ENCODE measurements at regions not wholly inside any gene's neighbourhood (a gene's known extent, or its start where the extent isn't known, plus 50 kb on each side); places are given as distances from the start of the nearest gene placed in this dataset.

- no peaks in the 10 kb centered on the region for H3K36me3 ChIP-seq (ENCODE audit: control insufficient read depth, insufficient read depth, low read length)
- no peaks in the 10 kb centered on the region for H3K4me1 ChIP-seq (ENCODE audit: control insufficient read depth, insufficient read depth, low read length)
- no peak overlapping the region for H3K4me3 ChIP-seq (ENCODE audit: insufficient read depth, low read depth, low read length)
- WGBS, 2 experiments = no CpG with 5 or more reads among the region's 1 CpG
- H3K9me3 ChIP-seq (ENCODE audit: control insufficient read depth, low read length) = no peaks in the 10 kb centered on the region
- H3K27ac ChIP-seq (ENCODE audit: insufficient read depth, low read depth, low read length, poor library complexity, severe bottlenecking) = no peak overlapping the region
- H3K27me3 ChIP-seq (ENCODE audit: control insufficient read depth, insufficient read depth, low read length, poor library complexity, severe bottlenecking) = no peaks in the 10 kb centered on the region
These were observed 327.3 kb downstream of the SMAD2 start for GRCh38 chr18:47603158-47603557.

- WGBS, 2 experiments = 92 to 93% methylated on average over 11 of the region's 11 CpGs
- Histone ChIP-seq H3K4me1 (ENCODE audit: control insufficient read depth, insufficient read depth, low read length) (no peaks in the 10 kb centered on the region), H3K27me3 (ENCODE audit: control insufficient read depth, insufficient read depth, low read length, poor library complexity, severe bottlenecking) (no peaks in the 10 kb centered on the region), H3K9me3 (ENCODE audit: control insufficient read depth, low read length) (no peaks in the 10 kb centered on the region), H3K4me3 (ENCODE audit: insufficient read depth, low read depth, low read length) (no peak overlapping the region), H3K36me3 (ENCODE audit: control insufficient read depth, insufficient read depth, low read length) (no peaks in the 10 kb centered on the region), H3K27ac (ENCODE audit: insufficient read depth, low read depth, low read length, poor library complexity, severe bottlenecking) (no peak overlapping the region)
These were observed 328.1 kb downstream of the SMAD2 start for GRCh38 chr18:47602273-47602897.

DNA sequence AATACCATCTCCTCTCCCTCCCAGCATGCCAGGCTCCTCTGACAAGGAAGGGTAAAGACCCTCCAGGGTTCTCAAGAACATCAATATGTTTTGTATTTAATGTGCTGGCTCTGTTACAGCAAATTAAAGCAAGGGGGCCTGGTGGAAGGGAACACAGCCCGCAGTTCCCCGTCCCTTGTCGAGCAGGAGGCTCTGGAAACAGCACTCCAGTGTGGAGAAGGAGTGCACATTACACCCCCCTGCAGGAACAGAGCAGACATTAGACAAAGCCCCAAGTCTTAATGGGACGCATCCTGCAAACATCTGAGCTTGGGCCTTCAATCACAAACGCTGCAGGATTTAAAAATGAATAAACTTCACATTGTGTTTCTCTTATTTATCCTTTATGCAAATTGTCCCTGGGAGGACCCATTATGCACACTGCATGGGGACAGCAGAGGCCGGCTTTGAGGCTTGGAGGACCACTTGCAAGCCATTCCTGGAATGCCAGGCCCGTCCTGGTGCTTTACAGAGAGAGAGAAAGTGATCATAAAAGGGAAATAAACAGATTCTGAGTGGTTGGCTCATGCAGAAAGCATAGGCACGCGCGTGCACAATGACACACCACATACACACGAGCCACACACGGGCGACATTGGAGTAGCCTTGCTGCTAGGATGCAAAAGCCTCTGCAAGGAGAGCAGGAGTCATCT, 328.7 kb downstream of the SMAD2 start:
- Histone ChIP-seq H3K27ac (ENCODE audit: insufficient read depth, low read depth, low read length, poor library complexity, severe bottlenecking) (no peak overlapping the region), H3K4me3 (ENCODE audit: insufficient read depth, low read depth, low read length) (no peak overlapping the region), H3K4me1 (ENCODE audit: control insufficient read depth, insufficient read depth, low read length) (no peaks in the 10 kb centered on the region), H3K9me3 (ENCODE audit: control insufficient read depth, low read length) (no peaks in the 10 kb centered on the region), H3K27me3 (ENCODE audit: control insufficient read depth, insufficient read depth, low read length, poor library complexity, severe bottlenecking) (no peaks in the 10 kb centered on the region), H3K36me3 (ENCODE audit: control insufficient read depth, insufficient read depth, low read length) (no peaks in the 10 kb centered on the region)
- WGBS, 2 experiments = 82 to 86% methylated on average over 13 of the region's 13 CpGs

- Histone ChIP-seq H3K27ac (ENCODE audit: insufficient read depth, low read depth, low read length, poor library complexity, severe bottlenecking) (no peak overlapping the region), H3K4me1 (ENCODE audit: control insufficient read depth, insufficient read depth, low read length) (peaks cover 7% of the 10 kb centered on the region), H3K9me3 (ENCODE audit: control insufficient read depth, low read length) (no peaks in the 10 kb centered on the region), H3K27me3 (ENCODE audit: control insufficient read depth, insufficient read depth, low read length, poor library complexity, severe bottlenecking) (no peaks in the 10 kb centered on the region), H3K4me3 (ENCODE audit: insufficient read depth, low read depth, low read length) (no peak overlapping the region), H3K36me3 (ENCODE audit: control insufficient read depth, insufficient read depth, low read length) (no peaks in the 10 kb centered on the region)
- WGBS, 2 experiments = 0 to 4% methylated on average over 2 of the region's 2 CpGs
These were observed 334.5 kb downstream of the SMAD2 start for GRCh38 chr18:47595831-47596501.

- Histone ChIP-seq H3K4me3 (ENCODE audit: insufficient read depth, low read depth, low read length) (no peak overlapping the region), H3K27me3 (ENCODE audit: control insufficient read depth, insufficient read depth, low read length, poor library complexity, severe bottlenecking) (no peaks in the 10 kb centered on the region), H3K9me3 (ENCODE audit: control insufficient read depth, low read length) (no peaks in the 10 kb centered on the region), H3K4me1 (ENCODE audit: control insufficient read depth, insufficient read depth, low read length) (peaks cover 7% of the 10 kb centered on the region), H3K36me3 (ENCODE audit: control insufficient read depth, insufficient read depth, low read length) (no peaks in the 10 kb centered on the region), H3K27ac (ENCODE audit: insufficient read depth, low read depth, low read length, poor library complexity, severe bottlenecking) (no peak overlapping the region)
- 83 to 85% methylated on average over 23 of the region's 23 CpGs for WGBS, 2 experiments
These were observed 335.8 kb downstream of the SMAD2 start for GRCh38 chr18:47594621-47595086.

DNA sequence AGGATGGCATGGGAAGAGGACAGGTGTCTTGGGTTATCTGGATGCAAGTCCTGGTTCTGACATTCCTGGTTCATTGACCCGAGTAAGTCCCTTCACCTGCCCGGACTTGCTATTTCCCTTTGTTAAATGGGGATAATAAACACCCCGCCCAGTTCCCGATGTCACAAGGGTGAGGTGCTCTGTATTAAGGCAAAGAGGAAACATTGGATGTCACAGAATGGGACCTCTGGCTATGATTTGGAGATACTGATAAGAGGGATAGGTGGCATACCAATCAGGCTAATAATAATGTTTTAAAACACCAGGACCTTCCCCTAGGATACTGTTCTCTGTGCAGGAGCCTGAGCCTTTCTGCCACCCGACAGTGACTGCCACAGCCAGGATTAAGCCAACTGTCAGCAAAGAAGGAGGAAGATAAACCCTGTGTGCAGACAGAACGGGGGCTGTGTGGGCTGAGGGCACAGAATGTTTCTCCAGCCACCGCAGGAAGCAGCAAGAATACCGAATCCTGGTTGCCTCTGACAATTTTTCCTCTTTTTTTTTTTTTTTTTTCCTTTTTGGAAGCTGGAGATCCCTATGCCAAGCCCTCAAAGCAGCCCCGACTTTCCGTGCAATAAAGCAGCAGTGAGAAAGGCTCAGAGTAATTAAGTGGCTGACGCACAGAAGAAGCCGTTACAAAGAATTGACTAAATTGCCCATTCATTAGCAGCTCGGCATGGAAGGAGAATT, 336.6 kb downstream of the SMAD2 start:
- WGBS, 2 experiments = 36 to 39% methylated on average over 13 of the region's 13 CpGs
- Histone ChIP-seq H3K4me1 (ENCODE audit: control insufficient read depth, insufficient read depth, low read length) (peaks cover 7% of the 10 kb centered on the region), H3K27me3 (ENCODE audit: control insufficient read depth, insufficient read depth, low read length, poor library complexity, severe bottlenecking) (no peaks in the 10 kb centered on the region), H3K9me3 (ENCODE audit: control insufficient read depth, low read length) (no peaks in the 10 kb centered on the region), H3K4me3 (ENCODE audit: insufficient read depth, low read depth, low read length) (peak overlapping the region; percentile 6), H3K36me3 (ENCODE audit: control insufficient read depth, insufficient read depth, low read length) (no peaks in the 10 kb centered on the region), H3K27ac (ENCODE audit: insufficient read depth, low read depth, low read length, poor library complexity, severe bottlenecking) (peak overlapping the region; percentile 8)

DNA sequence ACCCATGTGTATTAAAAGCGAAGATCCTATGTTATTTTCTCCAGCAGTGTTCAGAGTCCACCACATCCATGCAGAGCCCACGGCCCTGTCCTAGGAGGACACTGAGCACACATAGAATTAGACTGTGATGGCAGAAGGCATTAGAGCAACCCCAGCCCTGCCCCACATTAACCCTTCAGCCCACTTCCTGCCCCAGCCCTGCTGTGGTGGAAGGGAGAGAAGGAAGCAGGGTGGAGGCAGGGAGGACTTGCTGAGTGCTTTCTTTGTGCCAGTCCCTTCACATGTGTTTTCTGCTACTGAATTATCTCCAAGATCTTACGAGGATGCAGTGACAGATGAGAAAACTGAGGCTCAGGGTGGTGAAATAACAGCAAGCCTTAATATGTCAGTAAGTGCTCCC, 339.0 kb downstream of the SMAD2 start:
- Histone ChIP-seq H3K27ac (ENCODE audit: insufficient read depth, low read depth, low read length, poor library complexity, severe bottlenecking) (no peak overlapping the region), H3K4me1 (ENCODE audit: control insufficient read depth, insufficient read depth, low read length) (peaks cover 7% of the 10 kb centered on the region), H3K4me3 (ENCODE audit: insufficient read depth, low read depth, low read length) (no peak overlapping the region), H3K9me3 (ENCODE audit: control insufficient read depth, low read length) (no peaks in the 10 kb centered on the region), H3K27me3 (ENCODE audit: control insufficient read depth, insufficient read depth, low read length, poor library complexity, severe bottlenecking) (no peaks in the 10 kb centered on the region), H3K36me3 (ENCODE audit: control insufficient read depth, insufficient read depth, low read length) (no peaks in the 10 kb centered on the region)
- WGBS, 2 experiments = 87 to 89% methylated on average over 3 of the region's 3 CpGs

DNA sequence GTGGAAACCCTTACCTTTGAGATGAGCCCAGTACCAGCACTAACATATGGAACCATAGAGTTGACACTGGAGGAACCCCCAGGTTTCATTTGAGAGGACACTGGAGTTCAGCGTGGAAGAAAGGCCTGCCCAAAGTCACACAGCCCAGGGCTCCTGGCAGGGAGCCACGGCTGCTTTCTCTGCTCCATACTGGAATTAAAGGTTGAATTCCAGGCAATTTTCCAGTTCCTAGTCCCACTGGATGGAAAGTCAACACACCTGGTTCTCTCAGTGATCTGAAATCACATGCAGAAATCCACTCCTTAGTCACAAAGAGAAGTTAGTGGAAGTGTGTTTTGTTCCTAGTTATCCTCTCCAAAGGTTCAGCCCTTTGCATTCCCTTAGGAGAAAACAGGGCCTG, 336.1 kb upstream of the SKOR2 start:
- no peak overlapping the region for H3K27ac ChIP-seq (ENCODE audit: insufficient read depth, low read depth, low read length, poor library complexity, severe bottlenecking)
- 91 to 95% methylated on average over 2 of the region's 2 CpGs for WGBS, 2 experiments

DNA sequence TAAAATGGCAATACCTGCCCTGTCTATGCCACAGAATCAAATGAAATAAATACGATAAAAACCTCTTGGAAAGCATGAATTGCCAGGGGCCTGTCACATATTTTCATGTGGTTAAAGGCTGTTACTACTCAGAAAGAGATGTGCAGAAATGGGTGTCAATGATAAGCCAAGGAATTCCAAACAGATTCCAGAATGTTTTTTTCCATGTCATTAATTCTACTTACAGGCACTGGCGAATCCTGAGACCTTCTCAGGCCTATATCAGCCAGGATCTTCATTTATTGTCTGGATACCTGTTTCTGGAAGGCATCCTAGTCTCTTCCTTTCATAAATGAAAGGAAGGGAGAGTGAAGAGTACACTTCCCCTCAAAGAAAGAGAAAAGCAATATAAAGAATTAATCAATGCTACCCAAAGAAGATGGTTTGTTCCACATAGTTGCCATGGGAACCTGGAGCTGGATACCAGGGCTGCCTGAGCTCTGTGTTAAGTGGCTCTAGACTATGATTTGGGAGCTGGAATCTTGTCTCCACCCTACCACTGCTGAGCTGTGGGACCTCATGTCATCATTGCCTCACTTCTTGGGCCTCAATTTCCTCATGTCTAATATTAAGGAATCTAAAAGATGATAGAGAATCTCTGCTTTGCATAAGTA, 335.1 kb upstream of the SKOR2 start:
- 89 to 96% methylated on average over 2 of the region's 2 CpGs for WGBS, 2 experiments
- no peaks in the 10 kb centered on the region for H3K27me3 ChIP-seq (ENCODE audit: control insufficient read depth, insufficient read depth, low read length, poor library complexity, severe bottlenecking)
- no peak overlapping the region for H3K27ac ChIP-seq (ENCODE audit: insufficient read depth, low read depth, low read length, poor library complexity, severe bottlenecking)
- no peaks in the 10 kb centered on the region for H3K9me3 ChIP-seq (ENCODE audit: control insufficient read depth, low read length)
- peaks cover 12% of the 10 kb centered on the region for H3K4me1 ChIP-seq (ENCODE audit: control insufficient read depth, insufficient read depth, low read length)
- no peak overlapping the region for H3K4me3 ChIP-seq (ENCODE audit: insufficient read depth, low read depth, low read length)
- H3K36me3 ChIP-seq (ENCODE audit: control insufficient read depth, insufficient read depth, low read length) = no peaks in the 10 kb centered on the region

More for the DNA sequence above, 336.1 kb upstream of the SKOR2 start:
- Histone ChIP-seq H3K27me3 (ENCODE audit: control insufficient read depth, insufficient read depth, low read length, poor library complexity, severe bottlenecking) (no peaks in the 10 kb centered on the region), H3K4me3 (ENCODE audit: insufficient read depth, low read depth, low read length) (no peak overlapping the region), H3K36me3 (ENCODE audit: control insufficient read depth, insufficient read depth, low read length) (no peaks in the 10 kb centered on the region), H3K4me1 (ENCODE audit: control insufficient read depth, insufficient read depth, low read length) (peaks cover 5% of the 10 kb centered on the region), H3K9me3 (ENCODE audit: control insufficient read depth, low read length) (no peaks in the 10 kb centered on the region)
